Activated CD4-positive, alpha-beta memory T cell treated with anti-CD3 and anti-CD28 coated beads, Interleukin-2, amount 10 ng/mL, durations not matched to agents 7 days and 5 days (primary cell): ENCODE measurements at regions not wholly inside any gene's neighbourhood (a gene's known extent, or its start where the extent isn't known, plus 50 kb on each side); places are given as distances from the start of the nearest gene placed in this dataset.
"Not testable (repeated sequence)": the region's sequence is repeated elsewhere in the genome, so short reads cannot be mapped to it uniquely, and the experiment has no call there.

Source experiments
- CTCF ChIA-PET: fragments of 350-600 bp; sonication (Branson Sonifier 250); formaldehyde crosslinking; loops from one replicate; lab custom pipeline; 2021; ENCODE audit warnings: antibody characterized with exemption, inconsistent platforms; lab: Charles Lee
- POLR2A ChIA-PET: fragments of 350-600 bp; sonication (Branson Sonifier 250); formaldehyde crosslinking; loops from one replicate; lab custom pipeline; 2021; ENCODE audit warnings: antibody characterized with exemption; lab: Charles Lee
- DNase-seq: peaks from one replicate; pipeline ENCODE4 v3.0.0-alpha.2; 2020
- H3K27ac Mint-ChIP-seq: one replicate; pipeline ENCODE4 v1.8.0; 2021; ENCODE audit warnings: mild to moderate bottlenecking, mixed read lengths
- H3K27me3 Mint-ChIP-seq: one replicate; pipeline ENCODE4 v1.8.0; 2021; ENCODE audit warnings: mixed read lengths
- H3K36me3 Mint-ChIP-seq: one replicate; pipeline ENCODE4 v1.8.0; 2021; ENCODE audit warnings: low read depth, mixed read lengths
- H3K4me1 Mint-ChIP-seq: one replicate; pipeline ENCODE4 v1.8.0; 2021; ENCODE audit warnings: mixed read lengths
- H3K4me3 Mint-ChIP-seq: one replicate; pipeline ENCODE4 v1.8.0; 2021; ENCODE audit warnings: mild to moderate bottlenecking, mixed read lengths
- H3K9me3 Mint-ChIP-seq: one replicate; pipeline ENCODE4 v1.8.0; 2021; ENCODE audit warnings: mixed read lengths

DNA sequence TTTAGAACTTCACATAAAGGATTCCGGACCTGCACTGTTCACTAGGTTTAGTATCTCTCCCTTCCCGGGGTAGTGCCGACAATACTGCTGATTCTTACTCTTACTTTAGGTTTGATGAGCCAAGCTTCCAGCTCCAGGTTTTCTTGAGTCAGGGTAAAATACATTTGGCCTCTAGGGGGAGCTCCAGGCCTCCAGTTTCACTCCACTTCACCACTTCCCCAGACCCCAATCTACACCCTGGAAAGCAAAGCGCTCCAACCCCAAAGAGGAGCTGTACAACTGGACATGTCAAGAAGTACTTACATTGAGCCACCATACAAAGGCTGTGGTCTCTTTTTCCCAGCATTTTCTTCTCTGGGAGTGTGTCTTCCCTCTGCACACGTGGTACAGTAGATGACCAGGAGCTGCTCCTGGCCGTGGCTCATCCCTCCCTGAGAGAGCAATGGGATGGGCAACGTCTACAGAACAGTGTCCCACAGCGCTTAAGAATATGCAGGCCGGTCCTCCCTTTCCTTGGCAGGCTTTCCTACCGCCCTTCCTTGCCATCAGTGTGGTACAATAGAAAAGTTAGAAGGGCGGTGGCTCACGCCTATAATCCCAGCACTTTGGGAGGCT lies 93.9 kb upstream of the CCDC80 start:
- H3K36me3 Mint-ChIP-seq = no peaks in the 10 kb centered on the region
- POLR2A ChIA-PET = interaction anchor here (0.8 to 2.7 kb wide), 9 partner anchors 12 to 283 kb away, joined by 3 to 11 read pairs (median 3); partner anchors contain the start of genes CD200R1 and GTPBP8
- CTCF ChIA-PET = interaction anchor here (0.6 to 5.8 kb wide), 58 partner anchors 10 to 779 kb away, joined by 3 to 88 read pairs (median 4); partner anchors contain the start of genes ATG3, CD200R1 and SLC35A5
- H3K4me1 Mint-ChIP-seq = peaks cover 48% of the 10 kb centered on the region
- no peaks in the 10 kb centered on the region for H3K27me3 Mint-ChIP-seq
- peak; percentile 71 for DNase-seq
- no peaks in the 10 kb centered on the region for H3K9me3 Mint-ChIP-seq
- H3K27ac Mint-ChIP-seq = no peak overlapping the region
- H3K4me3 Mint-ChIP-seq = no peak overlapping the region

DNA sequence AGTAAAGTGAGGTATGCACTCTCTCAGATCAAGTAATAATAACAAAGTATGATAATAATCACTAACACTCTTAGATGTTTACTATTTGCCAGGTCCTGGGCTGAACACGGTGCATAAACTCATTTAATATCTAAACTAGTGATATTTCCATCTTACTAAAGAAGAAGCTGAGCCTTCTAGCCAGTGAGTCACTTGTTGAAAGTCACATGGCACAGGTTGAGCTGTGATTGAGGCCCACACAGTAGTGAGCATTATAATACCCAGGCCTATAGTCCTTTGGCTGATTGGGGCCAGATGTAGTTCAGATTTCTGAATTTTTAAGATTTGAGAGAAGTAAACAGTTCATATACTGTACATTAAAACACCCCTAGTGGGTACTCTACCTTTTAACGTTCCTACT lies 93.2 kb upstream of the CCDC80 start:
- no peak for DNase-seq
- Mint-ChIP-seq H3K27me3 (no peaks in the 10 kb centered on the region), H3K4me3 (no peak overlapping the region), H3K36me3 (no peaks in the 10 kb centered on the region), H3K27ac (no peak overlapping the region), H3K4me1 (peaks cover 42% of the 10 kb centered on the region), H3K9me3 (no peaks in the 10 kb centered on the region)
- CTCF ChIA-PET = interaction anchor here (0.6 to 5.8 kb wide), 55 partner anchors 11 to 780 kb away, joined by 3 to 88 read pairs (median 4); partner anchors contain the start of genes ATG3, CD200R1, GTPBP8 and SLC35A5
- POLR2A ChIA-PET = interaction anchor here (0.8 to 2.1 kb wide), 6 partner anchors 12 to 257 kb away, joined by 3 to 10 read pairs (median 4); partner anchors contain the start of gene GTPBP8

GRCh38 chr3:112730210-112730609 lies 89.3 kb upstream of the CCDC80 start:
- ChIA-PET POLR2A (no interaction called here), CTCF (no interaction called here)
- no peak overlapping the region for H3K4me3 Mint-ChIP-seq

GRCh38 chr3:112721231-112721630 lies 80.3 kb upstream of the CCDC80 start:
- ChIA-PET POLR2A (no interaction called here), CTCF (interaction anchor here (1.4 kb wide), 1 partner anchor 13 kb away, joined by 3 read pairs; no protein-coding TSS in a partner anchor)
- Mint-ChIP-seq H3K4me3 (no peak overlapping the region), H3K9me3 (no peaks in the 10 kb centered on the region), H3K36me3 (no peaks in the 10 kb centered on the region), H3K27me3 (peaks cover 7% of the 10 kb centered on the region), H3K27ac (no peak overlapping the region), H3K4me1 (no peaks in the 10 kb centered on the region)
- no peak for DNase-seq

More at GRCh38 chr3:112730210-112730609, 89.3 kb upstream of the CCDC80 start:
- Mint-ChIP-seq H3K36me3 (no peaks in the 10 kb centered on the region), H3K4me1 (peaks cover 10% of the 10 kb centered on the region), H3K9me3 (no peaks in the 10 kb centered on the region), H3K27me3 (peaks cover 2% of the 10 kb centered on the region), H3K27ac (no peak overlapping the region)
- DNase-seq = no peak

DNA sequence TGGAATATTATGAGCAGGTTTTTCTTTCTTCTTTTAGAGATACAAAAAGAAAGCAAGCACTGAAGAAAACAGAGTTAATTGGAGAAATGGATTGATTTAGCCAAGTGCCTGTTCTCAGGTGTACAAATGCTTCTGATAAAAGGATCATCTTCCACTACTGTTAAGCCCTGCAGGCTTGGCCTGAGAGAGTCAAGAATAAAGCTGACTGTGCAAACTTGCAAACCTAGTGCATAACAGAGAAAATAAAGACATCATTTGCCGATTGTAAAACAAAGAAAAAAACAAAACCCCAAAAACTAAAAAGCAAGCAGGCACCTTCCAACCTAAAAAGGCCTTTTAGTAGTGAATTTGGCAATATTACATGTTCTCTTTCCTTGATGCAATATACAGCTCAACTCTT lies 78.0 kb upstream of the CCDC80 start:
- H3K27me3 Mint-ChIP-seq = peaks cover 7% of the 10 kb centered on the region
- CTCF ChIA-PET = interaction anchor here (1.1 kb wide), 1 partner anchor 16 kb away, joined by 3 read pairs; no protein-coding TSS in a partner anchor

DNA sequence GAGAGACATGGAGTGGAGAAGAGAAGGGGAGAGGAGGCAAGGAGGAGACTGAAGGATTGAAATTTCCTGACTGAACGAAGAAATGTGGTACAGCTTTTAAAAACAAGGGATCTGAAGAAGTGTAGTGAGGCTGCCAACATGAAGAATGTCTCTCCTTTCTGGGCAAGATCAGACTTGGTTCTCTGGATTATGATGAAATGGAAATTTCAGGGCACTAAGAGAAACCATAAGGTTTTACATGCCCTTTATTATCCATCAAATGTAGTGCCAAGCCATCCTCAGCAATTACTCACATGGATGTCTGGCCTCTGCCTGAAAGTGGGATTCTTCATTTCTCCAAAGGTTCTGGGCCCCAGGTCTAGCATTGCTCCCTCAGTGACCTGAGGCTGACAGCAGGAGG lies 77.6 kb upstream of the CCDC80 start:
- H3K27me3 Mint-ChIP-seq = peaks cover 7% of the 10 kb centered on the region
- DNase-seq = no peak
- peaks cover 2% of the 10 kb centered on the region for H3K9me3 Mint-ChIP-seq
- no peak overlapping the region for H3K27ac Mint-ChIP-seq
- no peak overlapping the region for H3K4me3 Mint-ChIP-seq
- no peaks in the 10 kb centered on the region for H3K36me3 Mint-ChIP-seq
- POLR2A ChIA-PET = no interaction called here
- CTCF ChIA-PET = interaction anchor here (1.1 kb wide), 1 partner anchor 16 kb away, joined by 3 read pairs; no protein-coding TSS in a partner anchor
- H3K4me1 Mint-ChIP-seq = no peaks in the 10 kb centered on the region

More for the DNA sequence above, 78.0 kb upstream of the CCDC80 start:
- no peaks in the 10 kb centered on the region for H3K36me3 Mint-ChIP-seq
- H3K4me1 Mint-ChIP-seq = no peaks in the 10 kb centered on the region
- no peak overlapping the region for H3K27ac Mint-ChIP-seq
- H3K4me3 Mint-ChIP-seq = no peak overlapping the region
- no peaks in the 10 kb centered on the region for H3K9me3 Mint-ChIP-seq
- DNase-seq = no peak
- POLR2A ChIA-PET = no interaction called here

DNA sequence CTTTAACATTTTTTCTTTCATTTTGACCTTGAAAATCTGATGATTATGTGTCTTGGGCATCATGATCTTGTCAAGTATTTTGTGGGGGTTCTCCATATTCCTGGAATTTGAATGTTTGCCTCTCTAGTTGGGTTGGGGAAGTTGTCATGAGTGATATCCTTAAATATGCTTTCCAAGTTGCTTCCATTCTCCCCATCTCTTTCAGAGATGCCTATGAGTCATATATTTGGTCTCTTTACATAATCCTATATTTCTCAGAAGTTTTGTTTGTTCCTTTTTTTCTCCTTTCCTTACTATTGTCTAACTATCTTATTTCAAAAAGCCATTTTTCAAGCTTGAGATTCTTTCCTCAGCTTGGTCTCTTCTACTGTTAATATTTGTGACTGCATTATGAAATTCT lies 69.0 kb upstream of the CCDC80 start:
- Mint-ChIP-seq H3K27me3 (peaks cover 46% of the 10 kb centered on the region), H3K4me3 (no peak overlapping the region), H3K9me3 (peaks cover 4% of the 10 kb centered on the region), H3K27ac (no peak overlapping the region), H3K4me1 (no peaks in the 10 kb centered on the region), H3K36me3 (no peaks in the 10 kb centered on the region)
- no peak for DNase-seq
- ChIA-PET CTCF (no interaction called here), POLR2A (no interaction called here)

DNA sequence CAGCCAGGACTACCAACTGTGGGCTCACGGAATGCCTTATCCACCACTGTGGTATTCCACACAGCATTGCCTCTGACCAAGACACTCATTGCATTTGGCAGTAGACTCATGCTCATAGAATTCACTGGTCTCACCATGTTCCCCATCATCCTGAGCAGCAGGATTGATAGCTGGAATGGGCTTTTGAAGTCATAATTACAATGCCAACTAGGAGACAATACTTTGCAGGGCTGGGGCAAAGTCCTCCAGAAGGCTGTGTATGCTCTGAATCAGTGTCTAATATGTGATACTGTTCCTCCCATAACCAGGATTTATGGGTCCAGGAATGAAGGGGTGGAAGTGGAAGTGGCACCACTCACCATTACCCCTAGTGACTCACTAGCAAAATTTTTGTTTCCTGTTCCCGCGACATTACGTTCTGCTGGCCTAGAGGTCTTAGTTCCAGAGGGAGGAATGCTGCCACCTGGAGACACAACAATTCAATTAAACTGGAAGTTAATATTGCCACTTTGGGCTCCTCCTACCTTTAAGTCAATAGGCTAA lies 58.6 kb upstream of the CCDC80 start:
- Mint-ChIP-seq H3K27me3 (peaks cover 28% of the 10 kb centered on the region), H3K4me3 (no peak overlapping the region), H3K9me3 (peaks cover 5% of the 10 kb centered on the region), H3K36me3 (peaks cover 4% of the 10 kb centered on the region), H3K27ac (no peak overlapping the region), H3K4me1 (no peaks in the 10 kb centered on the region)
- CTCF ChIA-PET = no interaction called here
- POLR2A ChIA-PET = no interaction called here
- no peak for DNase-seq

- H3K4me1 Mint-ChIP-seq, H3K36me3 Mint-ChIP-seq, CTCF ChIA-PET, H3K27ac Mint-ChIP-seq, H3K9me3 Mint-ChIP-seq, DNase-seq, POLR2A ChIA-PET, H3K4me3 Mint-ChIP-seq: not testable (repeated sequence)
- H3K27me3 Mint-ChIP-seq = peaks cover 18% of the 10 kb centered on the region
Observed at GRCh38 chr3:112698442-112698841, 57.5 kb upstream of the CCDC80 start.

DNA sequence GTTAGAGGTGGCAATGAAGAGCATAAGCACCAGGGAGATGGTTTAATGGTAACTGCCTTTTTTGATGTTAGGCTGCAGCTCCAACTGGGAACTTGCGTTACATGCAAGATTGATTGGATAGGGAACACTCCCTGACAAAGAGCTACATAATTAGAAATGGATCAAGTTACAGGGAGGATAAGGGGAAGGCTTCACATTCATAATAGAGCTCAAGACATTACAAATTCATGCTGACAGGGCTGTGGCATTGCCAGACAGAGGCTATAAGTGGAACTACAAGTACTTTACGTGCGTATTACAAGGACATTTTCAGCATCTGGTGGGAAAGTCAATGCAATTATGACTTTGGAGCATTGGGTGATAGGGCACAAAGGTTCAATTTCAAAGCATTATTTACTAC lies 55.3 kb upstream of the CCDC80 start:
- H3K9me3 Mint-ChIP-seq, DNase-seq, H3K4me3 Mint-ChIP-seq, H3K36me3 Mint-ChIP-seq, H3K27me3 Mint-ChIP-seq, H3K27ac Mint-ChIP-seq, POLR2A ChIA-PET, H3K4me1 Mint-ChIP-seq: not testable (repeated sequence)
- CTCF ChIA-PET = interaction anchor here (1.1 to 1.6 kb wide), 2 partner anchors 18 to 114 kb away, joined by 3 to 4 read pairs; no protein-coding TSS in a partner anchor

DNA sequence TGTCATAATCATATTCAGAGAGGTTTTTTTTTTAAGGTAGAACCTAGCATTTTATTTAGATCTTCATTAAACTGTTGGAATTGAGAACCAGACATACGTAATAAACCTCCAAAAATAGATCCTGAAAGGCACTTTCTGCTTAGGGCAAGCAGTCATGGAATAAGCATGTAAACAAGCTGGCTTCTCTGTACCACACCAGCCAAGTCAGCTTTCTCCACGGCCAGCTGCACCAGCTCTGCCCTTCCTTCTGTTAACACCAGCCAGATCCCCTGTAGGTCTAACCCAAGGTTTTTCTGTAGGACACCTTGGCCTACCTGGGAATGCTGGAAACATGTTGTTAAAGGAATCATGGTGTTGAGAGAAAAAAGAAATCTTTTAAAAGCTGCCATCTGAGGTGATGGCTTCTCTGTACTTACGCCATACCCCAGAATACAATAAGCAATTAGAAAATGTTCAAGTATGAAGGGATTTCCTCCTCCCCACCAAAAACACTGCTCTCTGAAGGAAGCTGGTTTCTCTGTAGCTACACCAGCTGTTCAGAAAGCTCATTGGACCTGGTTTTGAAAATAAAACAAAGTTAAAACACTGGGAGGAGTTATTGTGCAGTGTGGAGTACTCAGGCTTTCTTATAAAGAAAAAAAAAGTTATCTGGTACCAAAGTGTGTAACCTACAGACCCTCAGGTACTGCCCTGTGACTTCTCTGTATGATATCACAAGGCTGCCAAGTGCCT lies 54.6 kb upstream of the CCDC80 start:
- CTCF ChIA-PET = interaction anchor here (0.9 to 1.6 kb wide), 4 partner anchors 18 to 113 kb away, joined by 3 to 4 read pairs (median 3); no protein-coding TSS in a partner anchor
- DNase-seq, H3K9me3 Mint-ChIP-seq, H3K27me3 Mint-ChIP-seq, POLR2A ChIA-PET, H3K4me3 Mint-ChIP-seq, H3K4me1 Mint-ChIP-seq, H3K27ac Mint-ChIP-seq: not testable (repeated sequence)
- peaks cover 10% of the 10 kb centered on the region for H3K36me3 Mint-ChIP-seq

- not testable (repeated sequence) for H3K4me3 Mint-ChIP-seq, DNase-seq
Observed at GRCh38 chr3:112694906-112695305, 54.0 kb upstream of the CCDC80 start.

GRCh38 chr3:112693186-112693585 lies 52.2 kb upstream of the CCDC80 start:
- Mint-ChIP-seq H3K27ac (no peak overlapping the region), H3K4me3 (no peak overlapping the region), H3K27me3 (peaks cover 3% of the 10 kb centered on the region), H3K4me1 (peaks cover 19% of the 10 kb centered on the region), H3K36me3 (peaks cover 6% of the 10 kb centered on the region), H3K9me3 (peaks cover 3% of the 10 kb centered on the region)
- DNase-seq = no peak
- POLR2A ChIA-PET = no interaction called here
- CTCF ChIA-PET = interaction anchor here (1.2 kb wide), 1 partner anchor 42 kb away, joined by 3 read pairs; no protein-coding TSS in a partner anchor

More at GRCh38 chr3:112694906-112695305, 54.0 kb upstream of the CCDC80 start:
- H3K4me1 Mint-ChIP-seq, H3K27me3 Mint-ChIP-seq, POLR2A ChIA-PET, H3K27ac Mint-ChIP-seq, H3K9me3 Mint-ChIP-seq: not testable (repeated sequence)
- CTCF ChIA-PET = interaction anchor here (0.9 to 1.1 kb wide), 3 partner anchors 17 to 52 kb away, joined by 3 read pairs; no protein-coding TSS in a partner anchor
- peaks cover 10% of the 10 kb centered on the region for H3K36me3 Mint-ChIP-seq
